B cell (primary cell): ENCODE measurements at regions not wholly inside any gene's neighbourhood (a gene's known extent, or its start where the extent isn't known, plus 50 kb on each side); places are given as distances from the start of the nearest gene placed in this dataset.
"Not testable (repeated sequence)": the region's sequence is repeated elsewhere in the genome, so short reads cannot be mapped to it uniquely, and the experiment has no call there.

Source experiments
- EZH2 ChIP-seq: IDR thresholded peaks from 2 replicates; pipeline ENCODE4 v1.6.1; 2012; ENCODE audit warnings: borderline replicate concordance, low read depth, mild to moderate bottlenecking, moderate library complexity, low read length; ENCODE audit not compliant: insufficient read depth, poor library complexity, severe bottlenecking
- TF ChIP-seq, protein P1 (sequence below): fragments of 200-600 bp; IDR thresholded peaks from one replicate; pipeline ENCODE4 v1.8.0; 2022; ENCODE audit warnings: antibody characterized with exemption, mild to moderate bottlenecking

DNA sequence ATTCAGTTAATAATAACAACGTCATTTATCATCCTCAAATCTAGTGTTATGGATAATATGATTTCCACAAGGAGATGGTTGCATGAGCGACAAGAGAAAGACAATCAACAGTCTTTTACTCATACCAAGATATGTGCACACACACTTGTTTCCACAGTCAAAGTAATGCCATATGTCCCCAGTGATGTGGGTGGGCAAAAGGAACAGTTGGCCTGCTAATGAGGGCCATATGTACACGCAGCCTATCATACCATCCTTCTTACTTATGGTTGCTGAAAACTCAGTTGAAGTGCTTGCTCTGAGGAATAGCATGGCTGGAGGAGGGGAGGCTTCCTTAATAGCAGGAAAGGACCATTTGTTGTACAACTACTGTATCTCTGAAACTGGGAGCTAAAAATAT, 110.6 kb downstream of the XKR3 start:
- TF ChIP-seq, protein P1, sequence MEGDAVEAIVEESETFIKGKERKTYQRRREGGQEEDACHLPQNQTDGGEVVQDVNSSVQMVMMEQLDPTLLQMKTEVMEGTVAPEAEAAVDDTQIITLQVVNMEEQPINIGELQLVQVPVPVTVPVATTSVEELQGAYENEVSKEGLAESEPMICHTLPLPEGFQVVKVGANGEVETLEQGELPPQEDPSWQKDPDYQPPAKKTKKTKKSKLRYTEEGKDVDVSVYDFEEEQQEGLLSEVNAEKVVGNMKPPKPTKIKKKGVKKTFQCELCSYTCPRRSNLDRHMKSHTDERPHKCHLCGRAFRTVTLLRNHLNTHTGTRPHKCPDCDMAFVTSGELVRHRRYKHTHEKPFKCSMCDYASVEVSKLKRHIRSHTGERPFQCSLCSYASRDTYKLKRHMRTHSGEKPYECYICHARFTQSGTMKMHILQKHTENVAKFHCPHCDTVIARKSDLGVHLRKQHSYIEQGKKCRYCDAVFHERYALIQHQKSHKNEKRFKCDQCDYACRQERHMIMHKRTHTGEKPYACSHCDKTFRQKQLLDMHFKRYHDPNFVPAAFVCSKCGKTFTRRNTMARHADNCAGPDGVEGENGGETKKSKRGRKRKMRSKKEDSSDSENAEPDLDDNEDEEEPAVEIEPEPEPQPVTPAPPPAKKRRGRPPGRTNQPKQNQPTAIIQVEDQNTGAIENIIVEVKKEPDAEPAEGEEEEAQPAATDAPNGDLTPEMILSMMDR = not testable (repeated sequence)
- not testable (repeated sequence) for TF ChIP-seq EZH2
